HEK293 (cell line): ENCODE measurements at regions not wholly inside any gene's neighbourhood (a gene's known extent, or its start where the extent isn't known, plus 50 kb on each side); places are given as distances from the start of the nearest gene placed in this dataset.

Experiments used
- HIC1 ChIP-seq: fragments of 450-650 bp; formaldehyde crosslinking; IDR thresholded peaks from 2 replicates; pipeline ENCODE4 v1.5.1; 2016; ENCODE audit warnings: missing biosample characterization, missing genetic modification characterization
- REST ChIP-seq: fragments of 450-650 bp; formaldehyde crosslinking; IDR thresholded peaks from 2 replicates; pipeline ENCODE4 v1.5.1; 2016; ENCODE audit warnings: missing biosample characterization, missing genetic modification characterization
- ZNF610 ChIP-seq: fragments of 450-650 bp; formaldehyde crosslinking; IDR thresholded peaks from 2 replicates; pipeline ENCODE4 v1.5.1; 2016; ENCODE audit warnings: missing biosample characterization, missing genetic modification characterization, borderline replicate concordance
- ZSCAN30 ChIP-seq: fragments of 450-650 bp; IDR thresholded peaks from 2 replicates; pipeline ENCODE4 v1.5.1; 2018; ENCODE audit warnings: missing biosample characterization, mild to moderate bottlenecking, missing genetic modification characterization, moderate library complexity
- TF ChIP-seq, protein P1 (sequence below): fragments of 450-650 bp; formaldehyde crosslinking; conservative IDR thresholded peaks from 2 replicates; pipeline ENCODE4 v1.5.1; 2016; ENCODE audit warnings: low read depth, missing biosample characterization, missing genetic modification characterization
- TF ChIP-seq, protein P2 (sequence below): fragments of 450-650 bp; formaldehyde crosslinking; IDR thresholded peaks from 2 replicates; pipeline ENCODE4 v1.5.1; 2016; ENCODE audit warnings: missing biosample characterization, missing genetic modification characterization

DNA sequence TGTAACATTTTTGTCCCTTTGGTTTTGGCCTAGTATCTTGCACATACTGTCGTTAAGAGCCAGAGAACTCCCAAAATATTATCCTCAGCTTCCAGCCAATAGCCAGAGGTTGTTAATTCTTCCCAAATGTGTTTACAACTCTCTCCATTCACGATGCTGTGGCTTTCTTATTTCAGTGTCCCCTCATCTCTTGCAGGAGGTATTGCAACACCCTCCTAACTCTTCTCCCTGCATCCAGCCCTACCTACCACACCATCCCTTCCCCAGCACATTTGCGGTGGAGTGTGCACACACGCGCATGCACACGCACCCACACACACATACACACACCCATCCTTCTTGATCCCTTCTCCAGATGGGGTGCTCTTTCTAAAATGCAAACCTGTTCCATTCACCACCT, 75.6 kb upstream of the LMO2 start:
- TF ChIP-seq REST (tag by site-specific recombination), result no peak
- TF ChIP-seq, protein P1, sequence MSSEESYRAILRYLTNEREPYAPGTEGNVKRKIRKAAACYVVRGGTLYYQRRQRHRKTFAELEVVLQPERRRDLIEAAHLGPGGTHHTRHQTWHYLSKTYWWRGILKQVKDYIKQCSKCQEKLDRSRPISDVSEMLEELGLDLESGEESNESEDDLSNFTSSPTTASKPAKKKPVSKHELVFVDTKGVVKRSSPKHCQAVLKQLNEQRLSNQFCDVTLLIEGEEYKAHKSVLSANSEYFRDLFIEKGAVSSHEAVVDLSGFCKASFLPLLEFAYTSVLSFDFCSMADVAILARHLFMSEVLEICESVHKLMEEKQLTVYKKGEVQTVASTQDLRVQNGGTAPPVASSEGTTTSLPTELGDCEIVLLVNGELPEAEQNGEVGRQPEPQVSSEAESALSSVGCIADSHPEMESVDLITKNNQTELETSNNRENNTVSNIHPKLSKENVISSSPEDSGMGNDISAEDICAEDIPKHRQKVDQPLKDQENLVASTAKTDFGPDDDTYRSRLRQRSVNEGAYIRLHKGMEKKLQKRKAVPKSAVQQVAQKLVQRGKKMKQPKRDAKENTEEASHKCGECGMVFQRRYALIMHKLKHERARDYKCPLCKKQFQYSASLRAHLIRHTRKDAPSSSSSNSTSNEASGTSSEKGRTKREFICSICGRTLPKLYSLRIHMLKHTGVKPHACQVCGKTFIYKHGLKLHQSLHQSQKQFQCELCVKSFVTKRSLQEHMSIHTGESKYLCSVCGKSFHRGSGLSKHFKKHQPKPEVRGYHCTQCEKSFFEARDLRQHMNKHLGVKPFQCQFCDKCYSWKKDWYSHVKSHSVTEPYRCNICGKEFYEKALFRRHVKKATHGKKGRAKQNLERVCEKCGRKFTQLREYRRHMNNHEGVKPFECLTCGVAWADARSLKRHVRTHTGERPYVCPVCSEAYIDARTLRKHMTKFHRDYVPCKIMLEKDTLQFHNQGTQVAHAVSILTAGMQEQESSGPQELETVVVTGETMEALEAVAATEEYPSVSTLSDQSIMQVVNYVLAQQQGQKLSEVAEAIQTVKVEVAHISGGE (tag by site-specific recombination), result no peak
- TF ChIP-seq ZSCAN30 (tag by site-specific recombination), result no peak
- TF ChIP-seq HIC1 (tag by site-specific recombination), result no peak
- TF ChIP-seq, protein P2, sequence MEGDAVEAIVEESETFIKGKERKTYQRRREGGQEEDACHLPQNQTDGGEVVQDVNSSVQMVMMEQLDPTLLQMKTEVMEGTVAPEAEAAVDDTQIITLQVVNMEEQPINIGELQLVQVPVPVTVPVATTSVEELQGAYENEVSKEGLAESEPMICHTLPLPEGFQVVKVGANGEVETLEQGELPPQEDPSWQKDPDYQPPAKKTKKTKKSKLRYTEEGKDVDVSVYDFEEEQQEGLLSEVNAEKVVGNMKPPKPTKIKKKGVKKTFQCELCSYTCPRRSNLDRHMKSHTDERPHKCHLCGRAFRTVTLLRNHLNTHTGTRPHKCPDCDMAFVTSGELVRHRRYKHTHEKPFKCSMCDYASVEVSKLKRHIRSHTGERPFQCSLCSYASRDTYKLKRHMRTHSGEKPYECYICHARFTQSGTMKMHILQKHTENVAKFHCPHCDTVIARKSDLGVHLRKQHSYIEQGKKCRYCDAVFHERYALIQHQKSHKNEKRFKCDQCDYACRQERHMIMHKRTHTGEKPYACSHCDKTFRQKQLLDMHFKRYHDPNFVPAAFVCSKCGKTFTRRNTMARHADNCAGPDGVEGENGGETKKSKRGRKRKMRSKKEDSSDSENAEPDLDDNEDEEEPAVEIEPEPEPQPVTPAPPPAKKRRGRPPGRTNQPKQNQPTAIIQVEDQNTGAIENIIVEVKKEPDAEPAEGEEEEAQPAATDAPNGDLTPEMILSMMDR (tag by site-specific recombination), result no peak
- no peak for TF ChIP-seq ZNF610
